Ecto neural progenitor cell (in vitro differentiated cells): ENCODE measurements at regions not wholly inside any gene's neighbourhood (a gene's known extent, or its start where the extent isn't known, plus 50 kb on each side); places are given as distances from the start of the nearest gene placed in this dataset.
"Not testable (repeated sequence)": the region's sequence is repeated elsewhere in the genome, so short reads cannot be mapped to it uniquely, and the experiment has no call there.

Experiments used
- DNase-seq: peaks from one replicate; pipeline ENCODE4 v3.0.0-alpha.2; 2018; ENCODE audit warnings: low spot score

DNA sequence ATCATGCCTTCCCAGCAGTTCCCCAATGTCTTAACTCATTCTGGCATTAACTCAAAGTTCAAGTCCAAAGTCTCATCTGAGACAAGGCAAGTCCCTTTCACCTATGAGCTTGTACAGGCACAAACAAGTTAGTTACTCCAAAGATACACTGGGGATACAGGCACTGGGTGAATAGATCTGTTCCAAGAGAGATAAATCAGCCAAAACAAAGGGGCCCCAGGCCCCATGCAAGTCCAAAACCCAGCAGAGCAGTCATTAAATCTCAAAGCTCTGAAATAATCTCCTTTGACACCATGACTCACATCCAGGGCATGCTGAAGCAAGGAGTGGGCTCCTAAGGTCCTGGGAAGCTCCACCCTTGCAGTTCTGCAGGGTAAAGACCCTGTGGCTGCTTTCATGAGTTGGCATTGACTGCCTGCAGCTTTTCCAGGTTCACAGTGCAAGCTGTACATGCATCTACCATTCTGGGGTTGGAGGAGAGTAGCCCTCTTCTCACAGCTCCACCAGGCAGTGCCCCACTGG, 332.2 kb upstream of the KIF2B start:
- DNase-seq: no peak

DNA sequence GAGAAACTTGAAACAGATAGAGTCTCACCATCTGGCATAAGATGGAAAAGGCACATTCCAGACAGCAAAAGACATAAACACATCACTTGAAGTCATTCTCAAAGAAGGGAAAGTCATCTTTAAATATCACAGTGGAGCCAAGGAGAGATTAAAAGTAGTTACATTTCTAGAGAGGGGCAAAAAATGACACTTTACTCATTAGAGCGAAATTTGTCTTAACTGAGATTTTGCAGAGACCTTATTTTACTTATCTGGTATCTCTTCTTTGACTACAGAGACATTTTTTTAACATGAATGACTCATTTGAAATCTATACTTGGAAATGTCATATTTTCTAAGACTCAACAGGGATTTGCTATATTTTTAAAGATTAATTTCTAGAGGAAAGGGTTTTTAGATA, 339.0 kb upstream of the KIF2B start:
- DNase-seq: no peak

DNA sequence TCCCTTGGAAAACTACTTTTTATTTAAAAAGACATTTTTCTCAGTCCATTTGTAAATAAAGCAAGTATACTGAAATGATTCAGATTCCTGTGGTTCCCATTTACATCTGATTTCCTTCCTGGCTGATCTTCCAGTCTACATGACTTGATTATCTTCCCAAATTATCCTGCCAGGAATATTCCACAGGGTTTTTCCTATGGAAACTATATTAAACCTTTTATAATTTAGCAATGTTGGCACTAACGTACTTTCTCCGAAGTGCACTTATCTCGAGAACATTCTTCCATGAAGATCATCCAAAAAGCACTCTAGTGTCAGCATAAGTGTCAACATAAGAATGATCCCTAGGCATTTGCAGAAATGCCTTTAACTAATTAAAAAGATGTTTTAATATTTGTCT, 347.7 kb upstream of the KIF2B start:
- no peak for DNase-seq

DNA sequence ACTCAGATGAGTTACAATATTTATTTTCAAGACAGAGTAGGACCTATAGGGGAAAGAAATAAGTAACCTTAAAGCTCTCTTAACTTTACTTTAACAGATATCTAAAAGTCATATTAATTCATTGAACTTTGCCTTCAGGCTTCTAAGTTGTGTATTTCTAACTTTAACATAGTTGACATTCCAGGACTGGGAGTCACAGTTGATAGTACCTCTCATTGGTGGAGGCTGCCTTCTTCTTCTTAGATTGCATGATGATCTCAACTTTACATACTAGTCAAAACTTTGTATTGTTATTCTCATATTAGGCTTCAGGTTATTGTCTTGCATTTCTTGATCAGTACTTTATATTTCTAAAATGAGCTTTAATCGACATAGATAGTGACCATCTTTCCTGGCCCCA, 350.1 kb upstream of the KIF2B start:
- no peak for DNase-seq

DNA sequence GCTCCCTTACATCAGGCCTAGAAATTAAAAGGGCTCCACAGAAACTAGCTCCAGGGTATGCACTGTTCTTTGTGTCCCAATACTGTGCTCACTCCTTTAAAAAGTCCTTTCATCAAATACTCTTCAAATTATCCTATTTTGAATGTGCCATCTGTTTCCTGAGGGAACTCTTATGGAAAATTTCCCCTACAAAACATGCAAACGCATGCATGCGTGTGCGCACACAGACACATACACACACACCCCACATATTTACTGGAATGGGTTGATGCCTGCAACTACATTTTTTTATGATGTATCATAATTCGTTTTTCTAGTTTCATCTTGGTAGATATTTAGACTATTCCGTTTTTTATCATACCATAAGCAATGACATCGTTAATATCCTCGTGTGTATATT, 351.2 kb upstream of the KIF2B start:
- no peak for DNase-seq

DNA sequence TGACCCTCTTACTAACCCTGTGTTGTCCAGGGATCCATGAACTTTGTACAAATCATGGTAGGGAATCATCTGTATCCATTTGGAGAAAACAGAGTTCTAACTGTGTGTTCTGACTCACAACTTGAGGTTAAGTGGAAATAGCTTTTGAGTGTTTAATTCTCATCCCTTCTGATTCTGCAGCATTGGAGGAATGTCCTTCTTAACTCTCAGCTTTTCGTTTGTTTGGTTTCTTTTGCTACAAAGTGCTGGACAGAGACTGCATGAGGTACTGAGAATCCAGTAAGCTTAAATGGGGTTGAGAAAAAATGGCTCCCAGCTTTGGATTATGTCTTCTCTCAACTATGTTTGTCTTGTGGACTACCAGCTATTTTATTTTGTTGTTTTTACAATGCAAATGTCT, 352.1 kb upstream of the KIF2B start:
- DNase-seq: no peak

DNA sequence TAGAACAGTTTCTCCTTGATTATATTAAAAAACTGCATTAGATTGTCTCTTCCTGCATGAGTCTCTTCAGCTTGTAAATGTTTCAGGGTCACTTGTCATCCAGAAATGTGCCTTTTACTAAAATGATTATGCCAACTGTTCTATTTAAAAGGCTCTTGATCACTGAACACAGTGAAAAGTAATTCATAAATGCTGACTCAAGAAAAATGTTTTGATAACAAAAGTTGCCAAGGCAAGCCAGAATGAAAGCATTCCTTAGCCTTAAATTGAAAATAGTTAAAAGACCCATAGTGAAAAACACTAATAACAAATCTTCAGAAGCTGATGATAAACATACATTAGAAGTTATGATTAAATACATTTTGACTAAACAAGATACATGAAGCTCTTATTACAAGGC, 356.0 kb upstream of the KIF2B start:
- no peak for DNase-seq

DNA sequence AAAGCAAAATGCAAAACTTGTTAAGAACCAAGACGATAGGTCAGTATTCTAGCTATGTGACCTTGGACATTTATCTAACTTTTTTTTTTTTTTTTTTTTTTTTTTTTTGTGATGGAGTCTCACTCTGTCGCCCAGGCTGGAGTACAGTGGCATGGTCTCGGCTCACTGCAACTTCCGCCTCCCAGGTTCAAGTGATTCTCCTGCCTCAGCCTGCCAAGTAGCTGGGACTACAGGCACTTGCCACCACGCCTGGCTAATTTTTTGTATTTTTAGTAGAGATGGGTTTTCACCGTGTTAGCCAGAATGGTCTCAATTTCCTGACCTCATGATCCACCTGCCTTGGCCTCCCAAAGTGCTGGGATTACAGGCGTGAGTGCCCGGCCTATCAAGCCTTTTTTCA, 358.3 kb upstream of the KIF2B start:
- not testable (repeated sequence) for DNase-seq

DNA sequence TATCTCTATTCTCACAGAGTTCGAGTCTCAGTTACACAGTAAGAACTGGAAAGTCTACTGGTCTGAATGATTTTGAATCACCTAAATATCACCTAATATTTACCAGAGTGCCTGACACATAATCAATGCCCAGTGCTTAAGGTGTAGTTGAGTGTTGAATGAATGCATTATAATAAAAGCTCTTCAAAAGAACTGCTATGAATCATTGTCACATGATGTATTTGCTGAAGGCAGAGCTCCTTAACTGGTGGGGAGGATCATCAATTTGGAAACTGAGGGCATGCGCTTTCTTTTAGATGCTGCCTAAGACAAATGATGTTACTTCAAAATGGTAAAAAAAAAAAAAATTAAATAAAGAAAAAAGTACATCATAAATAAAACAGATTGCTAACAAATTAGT, 359.4 kb upstream of the KIF2B start:
- DNase-seq: no peak

DNA sequence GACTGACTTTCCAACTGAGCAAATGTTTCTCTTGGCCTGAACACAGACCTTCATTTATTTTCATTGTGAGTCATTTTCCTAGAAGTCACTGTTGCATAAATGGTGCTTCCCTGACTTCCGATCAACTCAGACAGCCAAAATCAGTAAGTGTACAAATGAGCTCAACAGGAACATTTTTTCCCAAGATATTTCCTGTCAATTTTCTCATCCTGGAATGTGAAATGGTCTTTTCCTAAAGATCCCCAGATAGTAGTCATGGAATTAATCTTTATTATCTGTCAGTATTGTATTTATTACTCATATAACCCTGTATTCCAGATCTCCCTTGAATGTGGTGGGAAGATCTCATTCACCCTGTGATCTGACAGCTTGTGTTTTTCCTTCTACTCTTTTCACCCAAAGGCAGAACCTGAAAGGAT, 360.3 kb upstream of the KIF2B start:
- DNase-seq: no peak

DNA sequence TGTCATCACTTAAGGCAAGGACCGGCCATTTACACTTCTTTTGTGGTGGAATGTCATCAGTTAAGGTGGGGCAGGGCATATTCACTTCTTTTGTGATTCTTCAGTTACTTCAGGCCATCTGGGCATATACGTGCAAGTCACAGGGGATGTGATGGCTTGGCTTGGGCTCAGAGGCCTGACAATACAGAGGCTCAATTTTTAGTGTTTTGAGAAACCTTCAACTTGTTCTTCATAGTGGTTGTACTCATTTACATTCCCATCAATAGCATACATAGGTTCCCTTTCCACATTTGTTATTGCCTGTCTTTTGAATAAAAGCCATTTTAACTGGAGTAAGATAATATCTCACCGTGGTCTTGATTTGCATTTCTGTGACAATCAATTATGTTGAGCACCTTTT, 366.8 kb upstream of the KIF2B start:
- not testable (repeated sequence) for DNase-seq

DNA sequence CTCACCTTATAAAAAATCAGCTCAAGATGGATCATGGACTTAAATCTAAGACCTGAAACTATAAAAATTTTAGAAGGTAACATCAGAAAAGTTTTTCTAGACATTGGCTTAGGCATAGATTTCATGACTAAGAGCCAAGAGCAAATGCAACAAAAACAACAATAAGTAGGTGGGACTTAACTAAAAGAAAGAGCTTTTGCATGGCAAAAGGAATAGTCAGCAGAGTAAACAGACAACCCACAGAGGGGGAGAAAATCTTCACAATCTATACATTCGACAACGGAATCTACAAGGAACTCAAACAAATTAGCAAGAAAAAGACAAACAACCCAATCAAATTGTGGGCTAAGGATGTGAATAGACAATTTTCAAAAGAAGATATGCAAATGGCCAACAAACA, 368.4 kb upstream of the KIF2B start:
- DNase-seq: no peak

DNA sequence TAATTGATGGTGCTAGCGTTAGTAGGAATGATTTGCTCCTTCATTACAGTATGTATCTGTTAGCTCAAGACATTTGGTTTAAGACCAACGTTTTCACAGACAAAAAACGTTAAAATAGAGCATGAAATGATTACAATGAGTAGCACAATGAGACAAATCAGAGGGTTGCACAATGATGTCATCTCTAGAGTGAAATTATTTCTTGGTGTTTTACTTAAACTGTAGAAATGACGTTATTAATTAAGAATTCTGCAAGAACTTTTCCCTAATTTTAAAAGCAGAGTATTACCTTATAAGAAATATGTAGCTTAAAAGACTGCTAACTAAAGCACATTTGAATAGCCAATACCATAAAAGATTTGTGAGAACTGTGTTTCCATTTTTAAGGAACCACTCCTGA, 373.4 kb upstream of the KIF2B start:
- DNase-seq: no peak

DNA sequence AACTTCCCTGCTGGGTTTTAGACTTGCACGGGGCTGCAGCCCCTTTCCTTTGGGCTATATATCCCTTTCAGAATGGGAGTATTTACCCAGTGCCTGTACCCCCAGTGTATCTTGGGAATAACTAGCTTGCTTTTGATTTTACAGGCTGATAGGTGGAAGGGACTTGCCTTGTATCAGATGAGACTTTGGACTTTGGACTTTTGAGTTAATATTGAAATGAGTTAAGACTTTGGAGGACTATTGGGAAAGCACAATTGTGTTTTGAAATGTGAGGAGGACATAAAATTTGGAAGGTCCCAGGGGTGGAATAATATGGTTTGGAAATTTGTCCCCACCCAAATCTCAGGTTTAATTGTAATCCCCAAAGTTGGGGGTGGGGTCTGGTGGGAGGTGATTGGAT, 393.8 kb upstream of the KIF2B start:
- DNase-seq: no peak

DNA sequence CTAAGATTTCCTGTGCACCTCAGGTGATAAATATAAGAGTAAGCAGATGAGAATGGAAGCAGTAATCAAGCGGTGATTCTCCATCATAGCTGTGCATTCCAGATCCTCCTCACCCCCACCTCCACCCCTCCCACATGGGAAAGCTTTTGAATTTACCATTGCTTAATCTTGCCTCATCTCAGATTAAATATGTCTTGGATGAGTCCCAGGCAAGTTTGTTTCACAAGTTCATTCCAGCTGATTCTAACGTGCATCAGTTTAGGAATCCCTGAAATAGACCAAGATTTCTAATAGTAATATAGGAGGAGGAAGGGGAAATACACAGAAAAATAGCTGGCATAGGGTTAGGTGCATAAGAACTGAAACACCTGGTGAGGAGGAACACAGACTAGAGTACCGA, 396.2 kb upstream of the KIF2B start:
- no peak for DNase-seq

DNA sequence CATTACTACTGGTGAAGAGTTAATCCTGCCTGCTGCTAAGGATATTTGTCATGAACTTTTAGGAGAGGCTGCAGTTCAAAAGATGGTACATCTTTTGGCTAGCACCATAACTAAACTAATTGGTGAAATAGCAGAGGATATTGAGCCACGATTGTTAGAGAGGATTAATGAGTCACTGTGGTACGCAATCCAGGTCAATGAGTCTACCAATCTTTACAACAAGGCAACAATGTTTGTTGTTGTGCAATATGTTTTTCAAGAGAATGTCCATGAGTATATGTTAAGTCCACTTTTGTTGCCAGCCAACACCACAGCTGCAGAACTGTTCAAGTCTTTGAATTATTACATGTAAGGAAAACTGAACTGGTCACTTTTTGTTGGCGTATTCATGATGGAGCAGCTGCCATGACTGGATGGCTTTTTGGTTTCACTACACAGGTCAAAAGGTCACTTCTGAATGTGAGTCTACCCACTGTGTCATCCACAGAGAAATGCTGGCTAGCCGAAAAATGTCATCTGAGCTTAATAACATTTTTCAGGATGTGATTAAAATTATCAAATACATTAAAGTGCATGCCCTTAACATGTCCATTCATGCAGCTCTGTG, 402.6 kb upstream of the KIF2B start:
- DNase-seq: no peak

DNA sequence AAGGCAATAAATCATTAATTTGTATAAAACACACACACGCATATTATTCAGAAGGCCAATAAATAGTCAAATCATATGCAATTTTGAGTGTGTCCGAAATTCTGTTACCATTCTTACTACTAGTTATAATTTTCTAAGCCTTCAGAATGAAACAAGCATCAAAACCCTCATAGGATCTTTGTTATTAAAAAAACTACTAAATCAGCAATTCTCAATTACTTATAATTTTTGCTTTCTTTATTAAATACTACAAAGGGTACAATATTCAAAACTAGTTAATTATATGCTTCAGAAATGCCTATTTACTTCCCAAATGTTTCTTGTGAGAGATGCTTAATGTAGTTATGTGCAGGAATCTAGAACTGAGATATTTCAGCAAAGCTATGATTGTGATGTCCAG, 413.1 kb upstream of the KIF2B start:
- DNase-seq: no peak

DNA sequence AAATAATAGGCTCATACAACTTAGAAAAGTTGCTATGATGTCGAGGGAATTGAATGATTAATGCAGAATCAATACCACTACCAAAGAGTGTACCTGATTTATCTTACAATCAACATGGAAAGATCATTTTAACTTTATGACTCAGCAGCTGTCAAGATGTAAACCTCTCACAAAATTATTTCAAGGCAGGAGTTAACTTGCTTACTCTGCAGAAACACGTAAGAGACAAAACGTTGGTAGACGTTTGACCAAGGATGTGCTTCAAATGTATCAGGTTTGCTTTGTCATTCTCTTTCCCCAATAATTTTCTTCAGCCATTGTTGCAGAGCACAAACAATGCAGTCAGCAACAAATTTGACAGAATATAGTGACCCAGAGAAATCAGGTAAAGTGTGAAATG, 415.8 kb upstream of the KIF2B start:
- DNase-seq: no peak

DNA sequence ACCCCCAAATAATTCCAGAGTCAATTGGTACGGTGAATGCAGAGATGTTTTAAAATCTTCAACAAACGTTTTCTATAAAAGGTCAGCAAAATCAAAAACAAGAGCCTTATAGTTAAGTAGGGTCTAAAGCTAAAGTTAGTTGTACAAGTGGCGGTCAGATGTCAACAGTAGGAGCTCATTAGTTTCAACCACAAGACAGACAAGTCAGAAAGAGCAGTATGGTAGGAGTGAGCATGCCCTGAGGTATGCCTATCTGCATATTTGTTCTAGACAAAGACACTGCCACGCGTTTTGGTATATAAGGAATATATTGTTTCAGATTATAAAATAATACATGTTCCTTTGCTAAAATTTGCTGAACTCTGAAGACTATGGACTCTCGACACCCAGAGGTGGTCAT, 431.5 kb upstream of the KIF2B start:
- DNase-seq: no peak

DNA sequence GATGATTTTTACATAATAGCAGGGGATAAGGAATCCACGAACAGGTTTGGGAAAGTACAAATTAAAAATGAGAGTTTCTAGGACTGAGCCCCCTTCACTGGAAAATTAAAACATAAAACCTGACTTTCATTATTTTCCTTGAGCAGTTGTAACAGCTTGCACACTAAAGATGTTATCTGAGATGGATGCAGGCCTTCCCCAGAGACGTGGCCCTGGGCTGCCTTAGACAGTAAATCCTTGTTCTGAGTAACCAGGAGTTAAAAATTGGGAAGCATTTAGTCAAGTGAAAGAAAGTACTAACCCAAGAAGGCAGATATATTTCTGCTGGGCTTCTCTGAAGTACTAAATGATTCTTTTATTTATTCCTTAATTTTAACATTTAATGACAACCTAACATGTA, 432.2 kb upstream of the KIF2B start:
- DNase-seq: no peak

DNA sequence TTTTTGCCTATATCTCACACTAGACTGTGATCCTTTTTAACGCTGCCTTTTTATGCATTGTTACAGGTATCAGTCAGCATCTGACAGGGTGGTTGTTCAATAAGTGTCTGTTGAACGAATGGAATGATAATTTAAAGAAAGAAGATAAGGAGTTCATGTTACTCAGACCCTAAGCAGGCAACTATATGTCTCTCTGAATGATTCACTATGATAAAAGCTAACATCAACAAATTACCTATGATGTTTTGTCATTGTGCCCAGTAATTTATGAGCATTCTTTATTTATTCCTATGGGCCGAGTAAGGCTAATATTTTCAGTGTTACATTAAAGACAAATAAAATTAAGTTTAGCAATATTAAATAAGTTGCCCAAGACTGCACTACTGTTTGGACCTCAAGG, 435.0 kb upstream of the KIF2B start:
- no peak for DNase-seq

DNA sequence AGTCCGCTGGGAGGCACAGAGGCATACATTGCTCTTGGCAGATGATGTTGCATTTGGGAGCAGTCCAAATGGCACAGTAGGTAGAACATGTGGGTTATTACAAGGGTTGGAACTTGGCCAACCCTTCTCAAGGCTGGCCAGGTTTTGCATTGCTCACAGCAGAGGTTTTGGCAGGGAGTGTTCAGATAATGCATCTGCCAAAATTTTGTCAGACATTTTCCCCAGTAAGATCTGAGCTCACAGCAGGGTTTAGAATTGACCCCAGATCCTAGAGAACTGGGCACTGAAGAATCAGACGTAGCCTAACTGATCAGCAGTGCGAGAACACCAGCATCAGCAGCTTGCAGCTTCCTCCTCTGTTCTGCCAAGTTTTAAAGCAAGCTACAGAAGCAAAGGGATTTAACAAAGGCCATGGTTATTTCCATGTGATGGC, 468.8 kb upstream of the KIF2B start:
- DNase-seq: no peak

DNA sequence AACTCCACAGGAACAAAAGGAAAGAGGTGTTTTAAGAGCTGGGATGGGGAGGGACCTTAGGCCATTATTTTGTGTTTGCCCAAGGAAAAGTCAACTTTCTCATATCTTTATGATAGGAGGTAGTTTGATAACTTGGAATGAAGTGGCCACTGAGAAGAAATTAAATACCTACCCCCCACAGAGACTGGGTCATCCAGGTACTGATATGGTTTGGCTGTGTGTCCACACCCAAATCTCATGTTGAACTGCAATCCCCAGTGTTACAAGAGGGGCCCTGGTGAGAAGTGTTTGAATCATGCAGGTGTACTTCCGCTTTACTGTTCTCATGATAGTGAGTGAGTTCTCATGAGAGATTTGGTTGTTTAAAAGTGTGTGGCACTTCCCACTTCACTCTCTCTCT, 477.9 kb upstream of the KIF2B start:
- DNase-seq: no peak

DNA sequence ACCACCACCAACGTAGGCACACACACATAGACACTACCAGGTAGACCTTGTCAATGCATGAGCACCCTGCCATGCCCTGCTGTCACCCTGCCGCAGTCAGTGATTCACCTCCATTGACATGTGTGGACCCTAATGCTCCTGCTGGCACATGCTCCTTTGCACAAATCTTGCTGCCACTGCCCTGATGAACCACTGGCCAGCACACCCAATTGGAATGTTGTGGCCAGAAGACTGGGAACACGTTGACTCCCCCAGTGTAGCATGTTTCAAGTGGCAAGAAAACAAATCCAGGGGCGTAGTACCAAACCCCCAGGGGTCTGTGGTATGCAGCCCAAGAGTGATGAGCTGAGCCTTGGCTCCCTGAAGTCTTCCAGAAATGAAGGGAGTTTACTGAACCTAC, 486.4 kb upstream of the KIF2B start:
- no peak for DNase-seq

DNA sequence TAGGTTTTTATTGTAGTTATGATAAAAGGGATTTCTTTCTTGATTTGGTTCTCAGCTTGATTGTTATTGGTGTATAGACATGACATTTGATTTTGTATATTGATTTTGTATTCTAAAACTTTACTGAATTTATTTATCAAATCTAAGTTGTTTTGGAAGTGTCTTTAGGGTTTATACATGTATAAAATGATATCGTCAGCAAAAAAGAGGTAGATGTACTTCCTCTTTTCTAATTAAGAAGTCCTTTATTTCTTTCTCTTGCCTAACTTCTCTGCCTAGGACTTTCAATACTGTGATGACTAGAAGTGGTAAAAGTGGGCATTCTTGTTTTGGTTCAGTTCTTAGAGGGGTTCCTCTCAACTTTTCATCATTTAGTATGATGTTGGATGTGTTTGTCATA, 487.3 kb upstream of the KIF2B start:
- no peak for DNase-seq
